DND-41 (cell line): ENCODE measurements at regions not wholly inside any gene's neighbourhood (a gene's known extent, or its start where the extent isn't known, plus 50 kb on each side); places are given as distances from the start of the nearest gene placed in this dataset.

Experiments used
- CTCF ChIP-seq: IDR thresholded peaks from 2 replicates; pipeline ENCODE4 v1.5.1; 2012; ENCODE audit warnings: borderline replicate concordance, low read length, moderate library complexity, mild to moderate bottlenecking; ENCODE audit not compliant: poor library complexity, severe bottlenecking; ENCODE audit errors: extremely low read depth
- EZH2 ChIP-seq: IDR thresholded peaks from 3 replicates; pipeline ENCODE4 v1.6.1; 2012; ENCODE audit warnings: borderline replicate concordance, low read depth, mild to moderate bottlenecking, moderate library complexity, low read length, inconsistent platforms; ENCODE audit not compliant: severe bottlenecking

DNA sequence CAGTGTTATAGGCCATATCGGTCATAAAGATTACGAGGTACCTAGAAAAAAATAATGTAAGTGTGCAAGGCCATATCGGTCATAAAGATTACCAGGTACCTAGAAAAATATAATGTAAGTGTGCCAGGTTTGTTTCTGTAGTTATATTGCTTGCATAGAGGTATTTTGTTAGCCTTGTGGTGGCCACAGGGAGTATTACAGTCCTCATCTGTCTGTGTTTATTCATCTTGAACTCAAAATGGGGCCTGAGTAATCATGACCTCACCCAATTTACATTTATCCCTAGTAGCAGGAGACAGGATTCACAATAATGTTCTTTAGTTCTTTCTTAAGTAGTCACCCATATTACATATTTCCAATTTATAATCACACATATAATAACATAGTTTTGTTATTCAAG, 459.7 kb downstream of the MID1IP1 start:
- TF ChIP-seq CTCF = no peak
- TF ChIP-seq EZH2 = no peak
